D721Med (cell line): ENCODE measurements at regions not wholly inside any gene's neighbourhood (a gene's known extent, or its start where the extent isn't known, plus 50 kb on each side); places are given as distances from the start of the nearest gene placed in this dataset.

Experiments used
- DNase-seq: peaks from one replicate; pipeline ENCODE4 v3.0.0; 2011; ENCODE audit warnings: low spot score; ENCODE audit not compliant: insufficient read length
- FAIRE-seq: peaks from 2 replicates; lab custom pipeline; 2011; peaks lifted over from hg19 to GRCh38; lab: Jason Lieb, UNC
- CTCF ChIP-seq: IDR thresholded peaks from 2 replicates; pipeline ENCODE4 v1.5.1; 2012; ENCODE audit warnings: mild to moderate bottlenecking, control low read depth; ENCODE audit not compliant: insufficient read depth; ENCODE audit errors: missing control alignments

GRCh38 chr20:12201289-12201991 lies 283.7 kb downstream of the BTBD3 start:
- FAIRE-seq, result no peak
- no peak for DNase-seq
- TF ChIP-seq CTCF, result no peak

- DNase-seq (no peak), FAIRE-seq (no peak)
- TF ChIP-seq CTCF, result no peak
These were observed 285.7 kb downstream of the BTBD3 start for GRCh38 chr20:12203399-12203798.

- no peak for TF ChIP-seq CTCF
- FAIRE-seq (no peak), DNase-seq (no peak)
These were observed 286.3 kb downstream of the BTBD3 start for GRCh38 chr20:12203981-12204380.

- peak; percentile 29 for TF ChIP-seq CTCF
- no peak for DNase-seq
- FAIRE-seq, result no peak
These were observed 290.2 kb downstream of the BTBD3 start for GRCh38 chr20:12207875-12208274.

- DNase-seq (no peak), FAIRE-seq (no peak)
- no peak for TF ChIP-seq CTCF
These were observed 292.9 kb downstream of the BTBD3 start for GRCh38 chr20:12210591-12210990.

- DNase-seq, result no peak
- FAIRE-seq, result no peak
- no peak for TF ChIP-seq CTCF
These were observed 293.7 kb downstream of the BTBD3 start for GRCh38 chr20:12211361-12211760.

- FAIRE-seq (no peak), DNase-seq (no peak)
- TF ChIP-seq CTCF, result no peak
These were observed 299.7 kb downstream of the BTBD3 start for GRCh38 chr20:12217382-12217781.
